ENCODE measurements at regions not wholly inside any gene's neighbourhood (a gene's known extent, or its start where the extent isn't known, plus 50 kb on each side); places are given as distances from the start of the nearest gene placed in this dataset.
"Not testable (repeated sequence)": the region's sequence is repeated elsewhere in the genome, so short reads cannot be mapped to it uniquely, and the experiment has no call there.

GRCh38 chr20:24842918-24843715 is 106.0 kb upstream of the CST7 start:
- no peak for DNase-seq
- H3K27ac Mint-ChIP-seq = no peak overlapping the region
- H3K27ac ChIP-seq (ENCODE audit: insufficient read depth, low read length, poor library complexity, severe bottlenecking) = no peak overlapping the region
- ATAC-seq (ENCODE audit: low read depth in 2 of 2) = peak in 1 of 2 donors; percentile 14
- H3K4me3 Mint-ChIP-seq = no peak overlapping the region
- H3K36me3 Mint-ChIP-seq = no peaks in the 10 kb centered on the region
- H3K4me1 ChIP-seq (ENCODE audit: control insufficient read depth, insufficient read depth, low read length, poor library complexity, severe bottlenecking) = no peaks in the 10 kb centered on the region
- H3K9me3 ChIP-seq (ENCODE audit: control insufficient read depth in 2 of 2, low read length in 2 of 2) = no peaks in the 10 kb centered on the region
- H3K4me1 Mint-ChIP-seq = no peaks in the 10 kb centered on the region
- peaks cover 0 to 13% (median 6%) of the 10 kb centered on the region in 7 donors for H3K9me3 Mint-ChIP-seq
- no peak overlapping the region for H3K4me3 ChIP-seq (ENCODE audit: low read depth, low read length)
- no peaks in the 10 kb centered on the region for H3K36me3 ChIP-seq (ENCODE audit: control insufficient read depth, insufficient read depth, low read length)
- H3K27me3 ChIP-seq (ENCODE audit: control insufficient read depth, insufficient read depth, low read length) = peaks cover 2% of the 10 kb centered on the region
- H3K27me3 Mint-ChIP-seq = peaks cover 11% of the 10 kb centered on the region

DNA sequence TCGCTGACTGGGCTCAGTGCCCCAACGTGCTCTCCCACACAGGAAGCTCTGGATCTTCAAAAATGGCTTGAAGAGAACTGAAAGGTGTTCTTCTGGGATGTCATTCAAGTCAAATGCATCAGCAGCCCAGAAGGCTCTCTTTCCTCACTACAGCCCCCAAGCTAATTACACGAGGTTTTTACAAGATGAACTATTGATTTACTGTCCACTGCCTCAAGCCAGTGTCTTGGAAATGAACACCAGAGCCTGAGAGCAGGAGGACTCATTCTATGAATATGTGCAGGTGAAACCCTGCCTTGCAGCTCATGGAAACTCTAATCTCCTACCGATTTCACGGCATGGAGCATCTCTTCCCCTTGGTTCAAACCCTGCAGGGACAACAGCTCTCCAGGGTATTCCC is 98.9 kb upstream of the CST7 start:
- Histone ChIP-seq H3K36me3 (ENCODE audit: control insufficient read depth, insufficient read depth, low read length) (no peaks in the 10 kb centered on the region), H3K27me3 (ENCODE audit: control insufficient read depth, insufficient read depth, low read length) (no peaks in the 10 kb centered on the region), H3K4me3 (ENCODE audit: low read depth, low read length) (no peak overlapping the region), H3K9me3 (ENCODE audit: control insufficient read depth in 2 of 2, low read length in 2 of 2) (no peaks in the 10 kb centered on the region), H3K4me1 (ENCODE audit: control insufficient read depth, insufficient read depth, low read length, poor library complexity, severe bottlenecking) (no peaks in the 10 kb centered on the region), H3K27ac (ENCODE audit: insufficient read depth, low read length, poor library complexity, severe bottlenecking) (no peak overlapping the region)
- H3K9me3 Mint-ChIP-seq = peaks cover 1 to 20% (median 15%) of the 10 kb centered on the region in 7 donors
- H3K27me3 Mint-ChIP-seq = peaks cover 31% of the 10 kb centered on the region
- no peak overlapping the region for H3K27ac Mint-ChIP-seq
- H3K4me3 Mint-ChIP-seq = no peak overlapping the region
- no peaks in the 10 kb centered on the region for H3K4me1 Mint-ChIP-seq
- ATAC-seq (ENCODE audit: low read depth in 2 of 2) (no peak), DNase-seq (no peak)
- no peaks in the 10 kb centered on the region for H3K36me3 Mint-ChIP-seq

DNA sequence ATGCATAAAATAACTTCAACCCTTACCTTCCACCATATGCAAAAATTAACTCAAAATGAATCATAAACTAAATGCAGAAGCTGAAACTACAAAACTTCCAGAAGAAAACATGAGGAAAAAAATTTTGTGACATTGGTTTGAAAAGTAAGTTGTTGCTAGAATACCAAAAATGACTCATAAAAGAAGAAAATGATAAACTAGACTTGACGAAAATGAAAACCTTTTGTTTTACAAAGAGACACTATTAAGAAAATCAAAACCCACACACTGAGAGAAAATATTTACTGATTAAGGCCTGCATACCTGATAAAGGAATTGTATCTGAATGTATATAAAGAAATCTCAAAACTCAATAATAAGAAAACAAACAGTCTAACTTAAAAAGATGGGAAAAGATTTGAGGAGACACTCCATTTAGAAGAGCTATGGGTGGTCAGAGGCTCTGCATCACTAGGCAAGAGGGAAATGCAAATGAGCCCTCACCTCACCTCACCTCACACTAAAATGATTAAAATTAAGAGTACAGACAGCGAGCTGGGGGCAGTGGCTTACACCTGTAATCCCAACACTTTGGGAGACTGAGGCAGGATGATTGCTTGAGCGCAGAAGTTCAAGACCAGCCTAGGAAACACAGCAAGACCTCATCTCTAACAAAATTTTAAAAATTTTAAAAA is 97.6 kb upstream of the CST7 start:
- Mint-ChIP-seq H3K27me3 (peaks cover 26% of the 10 kb centered on the region), H3K9me3 (peaks cover 1 to 21% (median 12%) of the 10 kb centered on the region in 7 donors), H3K27ac (no peak overlapping the region), H3K4me3 (no peak overlapping the region), H3K4me1 (no peaks in the 10 kb centered on the region), H3K36me3 (no peaks in the 10 kb centered on the region)
- H3K36me3 ChIP-seq (ENCODE audit: control insufficient read depth, insufficient read depth, low read length) = no peaks in the 10 kb centered on the region
- H3K27ac ChIP-seq (ENCODE audit: insufficient read depth, low read length, poor library complexity, severe bottlenecking) = no peak overlapping the region
- no peak for DNase-seq
- H3K4me1 ChIP-seq (ENCODE audit: control insufficient read depth, insufficient read depth, low read length, poor library complexity, severe bottlenecking) = no peaks in the 10 kb centered on the region
- ATAC-seq (ENCODE audit: low read depth in 2 of 2) = no peak
- H3K4me3 ChIP-seq (ENCODE audit: low read depth, low read length) = no peak overlapping the region
- H3K27me3 ChIP-seq (ENCODE audit: control insufficient read depth, insufficient read depth, low read length) = no peaks in the 10 kb centered on the region
- no peaks in the 10 kb centered on the region for H3K9me3 ChIP-seq (ENCODE audit: control insufficient read depth in 2 of 2, low read length in 2 of 2)

- Mint-ChIP-seq H3K36me3 (no peaks in the 10 kb centered on the region), H3K9me3 (peaks cover 2 to 17% (median 6%) of the 10 kb centered on the region in 7 donors), H3K27ac (no peak overlapping the region), H3K4me3 (no peak overlapping the region), H3K4me1 (peaks cover 0 to 5% (median 0%) of the 10 kb centered on the region in 4 donors), H3K27me3 (peaks cover 28% of the 10 kb centered on the region)
- Histone ChIP-seq H3K36me3 (ENCODE audit: control insufficient read depth, insufficient read depth, low read length) (no peaks in the 10 kb centered on the region), H3K27me3 (ENCODE audit: control insufficient read depth, insufficient read depth, low read length) (no peaks in the 10 kb centered on the region), H3K4me3 (ENCODE audit: low read depth, low read length) (no peak overlapping the region), H3K27ac (ENCODE audit: insufficient read depth, low read length, poor library complexity, severe bottlenecking) (no peak overlapping the region), H3K9me3 (ENCODE audit: control insufficient read depth in 2 of 2, low read length in 2 of 2) (no peaks in the 10 kb centered on the region), H3K4me1 (ENCODE audit: control insufficient read depth, insufficient read depth, low read length, poor library complexity, severe bottlenecking) (no peaks in the 10 kb centered on the region)
- DNase-seq (no peak), ATAC-seq (ENCODE audit: low read depth in 2 of 2) (no peak)
Observed at GRCh38 chr20:24853916-24854315, 95.2 kb upstream of the CST7 start.

DNA sequence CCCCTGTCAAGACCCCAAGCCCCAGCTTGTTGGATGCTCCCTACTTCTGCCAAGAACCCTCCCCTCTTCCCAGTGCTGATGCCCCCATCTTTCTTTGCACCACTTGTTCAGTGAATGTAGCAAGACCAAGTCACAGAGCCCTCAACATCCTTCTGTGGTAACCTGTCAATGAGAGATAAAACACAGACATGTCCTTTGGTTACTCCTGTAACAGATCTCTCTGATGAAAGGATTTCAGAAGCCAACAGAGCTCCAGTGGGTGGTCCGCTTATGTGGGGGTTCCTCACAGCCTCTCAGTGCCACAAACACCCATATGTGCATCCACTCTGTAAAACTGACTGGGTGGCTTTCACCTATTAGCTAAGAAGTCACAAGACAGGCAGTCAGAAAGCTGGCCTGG is 93.2 kb upstream of the CST7 start:
- peaks cover 23% of the 10 kb centered on the region for H3K27me3 Mint-ChIP-seq

GRCh38 chr20:24858500-24858899 is 90.6 kb upstream of the CST7 start:
- H3K4me1 Mint-ChIP-seq; H3K36me3 ChIP-seq (ENCODE audit: control insufficient read depth, insufficient read depth, low read length); H3K4me3 Mint-ChIP-seq; H3K27ac Mint-ChIP-seq; H3K36me3 Mint-ChIP-seq; H3K4me3 ChIP-seq (ENCODE audit: low read depth, low read length); H3K27ac ChIP-seq (ENCODE audit: insufficient read depth, low read length, poor library complexity, severe bottlenecking); H3K4me1 ChIP-seq (ENCODE audit: control insufficient read depth, insufficient read depth, low read length, poor library complexity, severe bottlenecking); H3K27me3 ChIP-seq (ENCODE audit: control insufficient read depth, insufficient read depth, low read length); DNase-seq; H3K9me3 ChIP-seq (ENCODE audit: control insufficient read depth in 2 of 2, low read length in 2 of 2); ATAC-seq (ENCODE audit: low read depth in 2 of 2): not testable (repeated sequence)
- Mint-ChIP-seq H3K9me3 (peaks cover 0 to 23% (median 10%) of the 10 kb centered on the region in 7 donors), H3K27me3 (peaks cover 18% of the 10 kb centered on the region)

More for the DNA sequence above, 93.2 kb upstream of the CST7 start:
- H3K9me3 Mint-ChIP-seq = peaks cover 0 to 23% (median 8%) of the 10 kb centered on the region in 7 donors
- DNase-seq (no peak), ATAC-seq (ENCODE audit: low read depth in 2 of 2) (no peak)
- no peak overlapping the region for H3K27ac Mint-ChIP-seq
- Histone ChIP-seq H3K9me3 (ENCODE audit: control insufficient read depth in 2 of 2, low read length in 2 of 2) (no peaks in the 10 kb centered on the region), H3K4me3 (ENCODE audit: low read depth, low read length) (no peak overlapping the region), H3K36me3 (ENCODE audit: control insufficient read depth, insufficient read depth, low read length) (no peaks in the 10 kb centered on the region), H3K4me1 (ENCODE audit: control insufficient read depth, insufficient read depth, low read length, poor library complexity, severe bottlenecking) (no peaks in the 10 kb centered on the region), H3K27me3 (ENCODE audit: control insufficient read depth, insufficient read depth, low read length) (no peaks in the 10 kb centered on the region), H3K27ac (ENCODE audit: insufficient read depth, low read length, poor library complexity, severe bottlenecking) (no peak overlapping the region)
- H3K36me3 Mint-ChIP-seq = no peaks in the 10 kb centered on the region
- no peak overlapping the region for H3K4me3 Mint-ChIP-seq
- peaks cover 0 to 5% (median 0%) of the 10 kb centered on the region in 4 donors for H3K4me1 Mint-ChIP-seq

DNA sequence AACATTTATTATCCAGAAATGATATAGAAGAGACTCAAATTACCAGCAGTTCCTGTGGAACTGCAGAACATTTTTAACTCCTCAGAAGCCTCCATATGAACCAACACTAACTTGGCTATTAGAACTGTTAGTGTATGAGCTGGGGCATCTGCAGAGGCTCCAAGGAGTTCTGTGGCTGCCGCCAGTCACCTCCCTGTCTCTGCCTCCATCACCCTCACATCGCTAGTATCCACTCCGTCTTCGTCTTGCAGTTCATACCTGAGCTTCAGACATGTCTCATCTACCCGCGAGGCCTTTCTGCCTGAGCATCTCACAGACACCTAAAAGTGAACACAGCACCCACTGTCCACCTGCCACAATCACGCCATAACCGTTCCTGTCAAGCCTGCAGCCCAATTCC is 89.5 kb upstream of the CST7 start:
- Mint-ChIP-seq H3K27ac (no peak overlapping the region), H3K9me3 (peaks cover 0 to 26% (median 10%) of the 10 kb centered on the region in 7 donors), H3K36me3 (no peaks in the 10 kb centered on the region), H3K4me1 (peaks cover 0 to 5% (median 0%) of the 10 kb centered on the region in 4 donors), H3K27me3 (peaks cover 18% of the 10 kb centered on the region), H3K4me3 (no peak overlapping the region)
- DNase-seq (no peak), ATAC-seq (ENCODE audit: low read depth in 2 of 2) (no peak)
- H3K36me3 ChIP-seq (ENCODE audit: control insufficient read depth, insufficient read depth, low read length) = no peaks in the 10 kb centered on the region
- no peaks in the 10 kb centered on the region for H3K4me1 ChIP-seq (ENCODE audit: control insufficient read depth, insufficient read depth, low read length, poor library complexity, severe bottlenecking)
- H3K4me3 ChIP-seq (ENCODE audit: low read depth, low read length) = no peak overlapping the region
- no peaks in the 10 kb centered on the region for H3K27me3 ChIP-seq (ENCODE audit: control insufficient read depth, insufficient read depth, low read length)
- no peak overlapping the region for H3K27ac ChIP-seq (ENCODE audit: insufficient read depth, low read length, poor library complexity, severe bottlenecking)
- peaks cover 2 to 6% of the 10 kb centered on the region in 2 experiments for H3K9me3 ChIP-seq (ENCODE audit: control insufficient read depth in 2 of 2, low read length in 2 of 2)
